Suppressor macrophage treated with lipopolysaccharide for 4 hours (primary cell): ENCODE measurements at regions not wholly inside any gene's neighbourhood (a gene's known extent, or its start where the extent isn't known, plus 50 kb on each side); places are given as distances from the start of the nearest gene placed in this dataset.
"Not testable (repeated sequence)": the region's sequence is repeated elsewhere in the genome, so short reads cannot be mapped to it uniquely, and the experiment has no call there.

Source experiments
- DNase-seq: peaks from one replicate; pipeline ENCODE4 v3.0.0-alpha.2; 2020

DNA sequence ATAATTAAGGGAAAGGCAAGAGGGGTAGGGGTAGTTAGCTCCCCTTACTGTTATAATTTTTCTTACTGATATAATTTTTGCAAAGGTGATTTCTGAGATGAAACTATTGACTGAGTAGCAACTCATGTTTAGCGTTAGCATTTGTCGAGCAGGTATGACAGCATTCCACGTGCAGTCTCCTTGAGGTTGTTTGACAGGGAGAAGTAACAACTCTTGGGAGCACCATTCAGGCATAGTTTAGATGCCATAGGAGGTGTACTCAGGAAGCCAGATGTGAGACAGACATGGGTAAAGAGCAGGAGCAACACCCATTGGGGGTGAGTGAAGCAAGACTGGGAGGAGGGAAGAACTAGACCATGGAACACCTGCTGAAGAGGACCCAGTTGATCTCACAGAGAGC, 96.6 kb upstream of the KLF6 start:
- no peak for DNase-seq

DNA sequence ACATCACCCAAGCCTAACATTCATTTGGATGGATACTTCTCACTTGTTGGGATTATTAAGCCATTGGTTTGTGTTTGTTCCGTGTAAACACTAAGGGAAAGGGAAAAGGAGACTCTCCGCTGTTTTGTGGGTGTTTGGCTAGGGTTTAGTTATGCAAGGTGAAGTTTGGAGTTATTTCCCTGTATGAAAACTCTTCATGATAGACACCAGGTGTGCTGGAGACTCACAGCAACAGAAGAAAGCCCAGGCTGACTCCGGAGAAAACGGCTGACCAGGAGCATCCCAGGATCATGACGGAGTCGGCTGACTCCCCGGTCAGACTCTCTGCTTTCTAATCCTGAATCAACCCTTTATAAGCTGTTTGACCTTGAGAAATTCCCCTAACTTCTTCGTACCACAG, 94.1 kb upstream of the KLF6 start:
- DNase-seq = no peak

DNA sequence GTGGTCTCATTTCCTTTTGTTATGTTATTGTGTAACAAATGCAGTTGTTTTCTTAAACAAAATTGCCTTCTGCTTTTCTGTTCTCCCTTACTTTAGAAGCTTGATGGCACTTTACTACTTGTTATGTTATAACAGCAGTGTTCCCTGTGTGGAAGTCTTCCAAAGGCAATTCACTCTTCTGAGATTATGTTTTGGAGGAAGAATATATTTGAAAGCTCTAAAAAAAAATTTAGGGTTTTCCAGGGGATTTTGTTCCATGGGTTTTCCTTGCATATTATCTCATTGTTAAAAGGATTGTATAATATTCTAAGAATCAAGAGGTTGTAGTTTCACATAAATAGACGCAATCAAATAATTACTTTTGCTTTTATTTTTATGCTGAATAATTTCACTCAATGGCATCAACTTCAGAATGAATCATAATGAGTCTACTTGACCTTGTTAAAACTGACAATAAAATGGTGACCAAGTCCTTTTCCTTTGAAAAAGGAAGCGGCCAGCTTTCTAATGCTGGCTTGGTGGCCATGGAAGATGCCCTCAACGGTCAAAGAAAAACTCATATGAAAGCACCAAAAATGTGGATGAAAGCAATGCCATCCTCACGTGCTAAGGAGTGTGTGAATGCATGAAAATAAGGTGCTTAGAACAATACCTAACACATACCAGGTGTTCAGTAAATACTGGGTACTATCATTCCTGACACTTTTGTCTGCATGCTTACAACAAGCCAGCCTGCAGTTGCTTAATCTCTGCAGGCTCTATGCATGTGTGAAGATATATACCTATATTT, 92.4 kb upstream of the KLF6 start:
- peak; percentile 88 for DNase-seq

DNA sequence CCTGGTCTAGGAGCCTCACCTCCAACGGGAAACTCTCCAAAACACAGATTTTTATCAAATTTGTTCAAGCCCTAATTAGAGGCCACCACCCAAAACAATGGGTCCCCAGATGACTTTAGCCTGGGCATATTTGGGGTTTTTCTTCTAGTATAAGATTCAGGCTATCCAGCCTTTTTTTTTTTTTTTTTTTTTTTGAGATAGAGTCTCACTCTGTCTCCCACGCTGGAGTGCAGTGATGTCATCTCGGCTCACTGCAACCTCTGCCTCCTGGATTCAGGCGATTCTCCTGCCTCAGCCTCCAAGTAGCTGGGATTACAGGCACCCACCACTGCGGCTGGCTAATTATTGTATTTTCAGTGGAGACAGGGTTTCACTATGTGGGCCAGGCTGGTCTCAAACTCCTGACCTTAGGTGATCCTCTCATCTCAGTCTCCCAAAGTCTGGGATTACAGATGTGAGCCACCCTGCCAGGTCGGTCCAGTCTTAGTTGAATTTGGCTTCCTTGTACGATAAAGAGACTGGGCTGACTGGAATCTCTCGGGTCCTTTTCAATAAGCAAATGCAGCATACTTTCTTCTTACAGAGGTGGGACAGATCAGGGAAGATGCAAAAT, 91.4 kb upstream of the KLF6 start:
- DNase-seq = no peak

DNA sequence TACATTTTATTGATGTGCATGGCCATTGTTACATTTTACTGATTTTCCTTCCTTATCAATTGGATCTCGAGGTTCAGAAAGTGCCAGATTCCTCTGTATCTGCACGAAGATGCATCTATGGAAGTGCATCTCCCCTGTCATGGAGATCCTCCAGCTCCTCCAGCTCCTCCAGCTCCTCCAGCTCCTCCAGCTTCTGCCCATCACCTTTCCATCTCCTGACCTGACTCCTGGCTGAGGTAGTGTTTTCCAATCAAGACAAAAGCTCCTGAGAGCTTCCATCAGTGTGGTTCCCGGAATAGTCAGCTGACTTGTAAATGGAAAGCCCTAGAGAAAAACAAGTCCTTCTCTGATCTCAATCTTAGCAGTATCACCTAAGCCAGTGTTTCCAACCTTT, 90.8 kb upstream of the KLF6 start:
- DNase-seq = no peak

DNA sequence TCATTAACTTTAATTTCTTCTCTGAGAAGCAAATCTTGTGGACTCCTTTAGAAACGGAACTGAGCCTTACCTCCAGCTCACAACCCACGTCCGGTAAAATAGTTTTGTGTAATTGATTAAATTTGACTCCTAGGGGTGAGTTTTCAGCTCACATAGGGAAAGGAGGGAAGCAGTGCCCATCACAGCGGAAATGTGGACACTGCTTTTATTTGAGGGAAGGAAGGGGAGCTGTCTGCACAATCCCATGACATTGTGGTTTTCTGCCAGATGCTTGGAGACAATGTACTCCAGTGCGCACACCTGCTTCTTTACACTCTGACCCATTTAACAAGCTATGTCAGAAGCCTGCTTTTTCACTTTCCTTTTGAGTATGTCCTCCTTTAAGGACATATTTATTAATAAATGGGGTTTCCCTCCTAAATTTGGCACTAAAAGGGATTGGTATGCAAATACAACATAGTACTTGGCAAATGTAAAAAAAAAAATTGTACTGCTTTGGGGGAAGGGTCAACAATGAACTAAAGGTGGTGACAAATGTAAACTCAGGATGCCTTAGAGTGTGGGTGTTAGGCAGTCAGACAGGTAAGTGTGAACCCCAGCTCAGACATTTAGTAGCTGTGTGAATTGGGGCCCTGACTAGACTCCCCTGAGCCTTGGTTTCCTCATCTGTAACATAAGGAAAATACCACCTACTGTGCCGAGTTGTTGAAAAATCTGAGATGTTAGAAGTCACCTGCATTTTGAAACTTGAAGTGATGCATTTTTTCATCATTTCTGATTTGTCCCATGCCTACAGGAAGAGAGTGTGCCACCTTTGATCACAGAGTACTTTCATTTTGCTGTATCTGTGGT, 90.2 kb upstream of the KLF6 start:
- peak; percentile 75 for DNase-seq

DNA sequence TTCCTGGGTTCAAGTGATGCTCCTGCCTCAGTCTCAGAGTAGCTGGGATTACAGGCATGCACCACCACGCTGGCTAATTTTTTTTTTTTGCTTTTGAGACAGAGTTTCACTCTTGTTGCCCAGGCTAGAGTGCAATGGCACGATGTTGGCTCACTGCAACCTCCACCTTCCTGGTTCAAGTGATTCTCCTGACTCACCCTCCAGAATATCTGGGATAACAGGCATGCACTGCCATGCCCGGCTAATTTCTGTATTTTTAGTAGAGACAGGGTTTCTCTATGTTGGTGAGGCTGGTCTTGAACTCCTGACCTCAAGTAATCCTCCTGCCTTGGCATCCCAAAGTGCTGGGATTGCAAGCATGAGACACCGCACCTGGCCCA, 89.6 kb upstream of the KLF6 start:
- DNase-seq = not testable (repeated sequence)

DNA sequence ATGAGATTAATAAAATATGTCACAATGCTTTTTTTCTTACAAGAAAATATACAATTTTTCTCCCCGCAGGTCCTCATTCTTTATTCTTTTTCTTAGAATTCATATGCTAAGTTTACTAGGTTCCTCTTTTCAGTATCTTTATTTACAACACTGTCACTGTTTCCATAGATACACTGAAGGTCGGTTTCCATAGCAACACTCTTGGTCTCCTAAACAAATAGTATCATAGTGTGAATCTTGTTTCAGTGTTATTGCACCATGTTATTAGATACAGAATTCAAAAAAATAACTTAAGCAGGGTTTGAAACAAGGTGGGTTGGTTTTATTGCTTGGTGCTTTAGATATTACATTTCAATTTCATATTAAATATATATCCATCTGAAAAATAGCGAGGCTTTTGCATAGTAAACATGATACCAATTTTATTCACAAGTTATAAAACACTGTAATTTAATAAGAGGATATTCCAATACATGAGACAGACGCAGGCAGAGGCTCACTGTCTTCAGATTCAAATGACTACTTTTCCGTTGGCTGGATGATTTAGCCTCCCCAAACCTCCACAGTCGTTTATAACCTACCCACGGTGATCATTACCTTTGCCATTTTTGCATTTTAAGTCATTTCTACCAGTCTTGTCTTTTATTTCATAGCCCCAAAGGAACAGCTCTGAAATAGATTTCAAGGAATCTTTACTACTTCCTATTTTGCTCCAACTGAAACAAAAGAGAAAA, 88.9 kb upstream of the KLF6 start:
- peak; percentile 97 for DNase-seq

DNA sequence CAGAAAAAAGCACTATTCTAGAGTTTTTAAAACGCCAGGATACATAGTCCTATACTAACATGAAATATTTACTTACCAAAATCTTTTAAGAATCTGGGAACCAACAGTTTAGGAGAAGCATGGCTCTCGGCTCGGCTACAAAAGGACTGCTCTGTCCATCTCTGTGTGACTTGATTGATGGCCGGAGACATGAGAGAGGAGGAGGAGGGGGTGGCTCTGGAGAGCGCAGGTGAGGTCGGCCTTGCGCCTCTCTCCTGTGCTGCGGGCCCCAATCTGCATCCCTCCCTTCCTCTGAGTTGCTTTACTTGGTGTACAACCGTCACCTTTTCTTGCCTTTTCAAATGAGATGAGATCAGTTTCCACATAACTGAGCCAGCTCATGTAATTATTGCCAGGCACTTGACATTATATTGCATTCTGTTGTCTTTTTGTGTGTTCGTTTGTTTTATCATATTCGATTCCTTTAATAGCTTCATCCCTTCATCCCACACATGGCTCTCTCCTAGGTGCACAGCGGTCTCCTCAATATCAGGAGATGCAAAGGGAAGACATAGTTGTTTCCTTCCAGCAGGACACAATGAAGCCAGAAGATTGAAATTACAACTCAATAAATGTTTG, 87.8 kb upstream of the KLF6 start:
- no peak for DNase-seq

DNA sequence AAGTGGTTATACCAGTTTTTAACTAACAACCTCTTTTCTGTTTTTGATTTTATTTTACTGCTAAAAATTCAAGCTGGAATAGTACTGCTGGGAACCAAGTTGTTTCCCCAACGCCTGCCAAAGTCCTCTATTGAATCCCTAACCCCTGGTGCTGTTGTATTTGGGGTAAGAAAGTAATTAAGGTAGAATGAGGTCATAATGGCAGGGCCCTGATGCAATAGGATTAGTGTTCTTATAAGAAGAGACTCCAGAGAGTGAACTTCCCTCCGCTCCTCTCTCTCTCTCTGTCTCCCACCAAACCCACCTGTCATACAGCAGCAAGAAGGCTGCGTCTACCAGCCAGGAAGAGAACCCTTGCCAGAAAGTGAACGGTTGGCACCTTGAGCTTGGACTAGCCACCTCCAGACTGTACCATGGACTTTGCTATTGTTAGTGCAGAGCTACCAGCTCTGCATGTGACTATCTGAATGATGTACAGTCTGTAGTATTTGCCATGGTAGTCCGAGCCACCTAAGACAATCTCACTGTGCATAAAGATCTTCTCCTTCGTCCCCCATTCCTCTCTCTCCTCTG, 86.5 kb upstream of the KLF6 start:
- no peak for DNase-seq

DNA sequence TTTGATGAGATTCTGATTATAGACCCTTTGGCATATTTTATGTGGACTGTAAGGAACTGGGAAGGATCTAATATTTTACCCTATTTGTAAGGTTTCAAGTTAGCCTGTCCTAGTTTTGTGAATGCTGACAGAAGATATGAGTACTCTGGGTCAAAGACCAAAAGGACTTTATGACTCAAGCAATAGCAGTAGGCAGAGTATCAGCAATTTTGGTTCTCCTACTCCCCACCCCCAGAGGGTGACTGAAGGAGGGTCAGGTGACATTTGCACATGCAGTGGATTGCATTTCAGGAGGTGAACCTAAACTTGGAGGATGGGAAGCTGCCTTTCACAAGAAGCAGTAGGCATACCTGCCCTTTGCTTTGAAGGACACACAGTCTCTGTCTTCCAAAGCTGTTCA, 84.0 kb upstream of the KLF6 start:
- peak; percentile 69 for DNase-seq

DNA sequence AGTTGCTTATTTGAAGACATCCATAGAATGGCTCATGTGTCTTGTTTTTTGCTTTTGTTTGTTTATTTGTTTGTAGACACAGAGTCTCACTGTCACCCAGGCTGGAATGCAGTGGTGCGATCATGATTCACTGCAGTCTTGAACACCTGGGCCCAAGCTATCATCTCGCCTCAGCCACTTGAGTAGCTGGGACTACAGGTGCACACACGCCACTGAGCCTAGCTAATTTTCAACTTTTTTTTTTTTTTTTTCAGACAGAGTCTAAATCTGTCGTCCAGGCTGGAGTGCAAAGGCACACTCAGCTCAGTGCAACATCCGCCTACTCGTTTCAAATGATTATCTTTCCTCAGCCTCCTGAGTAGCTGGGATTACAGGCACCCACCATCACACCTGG, 83.3 kb upstream of the KLF6 start:
- no peak for DNase-seq

DNA sequence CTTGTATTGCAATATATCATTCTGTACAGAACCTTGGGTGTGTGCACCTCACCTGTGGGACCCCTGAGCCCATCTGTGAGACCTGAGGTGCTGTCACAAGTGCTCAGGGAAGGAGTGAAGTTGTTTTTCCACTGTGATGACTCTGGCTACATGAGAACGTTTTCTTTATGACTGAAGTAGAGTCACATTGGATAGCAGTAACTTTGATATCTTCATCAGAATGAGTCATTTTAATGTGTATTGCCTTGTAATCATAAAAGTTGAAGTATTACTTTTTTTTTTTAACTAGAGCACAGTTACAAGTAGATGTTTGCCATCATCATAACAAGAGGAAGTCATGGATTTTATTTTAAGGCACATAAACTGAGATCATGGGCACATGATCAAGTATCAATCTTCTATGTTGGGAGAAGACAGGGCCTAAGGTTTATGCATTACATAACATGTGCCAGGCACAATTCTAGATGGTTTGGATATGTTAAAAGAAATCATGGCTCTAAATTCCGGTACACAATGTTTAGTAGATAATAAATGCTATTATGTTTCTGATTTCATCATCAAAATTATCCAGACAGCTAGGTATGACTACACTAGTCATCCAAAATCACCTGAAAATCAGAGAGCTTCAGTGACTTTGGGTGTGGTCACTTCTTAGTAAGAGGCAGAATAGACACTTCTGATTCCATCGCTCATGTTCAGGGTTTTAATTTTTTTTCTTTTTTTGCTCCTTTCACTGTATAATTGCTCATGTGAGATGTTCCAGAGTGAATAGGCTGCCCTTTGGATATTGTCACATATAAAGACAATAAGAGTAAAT, 82.7 kb upstream of the KLF6 start:
- peak; percentile 66 for DNase-seq

DNA sequence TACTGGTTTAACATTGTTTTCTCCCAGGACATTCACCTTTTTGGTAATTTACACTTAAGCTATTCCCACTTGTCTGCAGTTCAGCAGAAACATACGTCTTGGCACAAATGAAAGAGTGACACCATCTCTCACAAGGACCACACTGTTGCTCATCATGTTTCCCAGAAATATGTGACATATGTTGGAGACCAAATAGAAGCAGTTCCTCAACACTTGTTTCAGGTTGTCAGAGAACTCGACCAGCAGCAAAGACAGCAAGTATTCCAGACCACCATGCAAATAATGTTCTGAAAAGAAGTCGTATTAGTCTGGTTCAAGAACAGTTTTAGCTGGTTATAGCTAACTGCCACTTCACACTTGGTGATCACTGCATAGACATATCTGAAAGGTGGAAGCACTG, 81.3 kb upstream of the KLF6 start:
- DNase-seq = peak; percentile 84

DNA sequence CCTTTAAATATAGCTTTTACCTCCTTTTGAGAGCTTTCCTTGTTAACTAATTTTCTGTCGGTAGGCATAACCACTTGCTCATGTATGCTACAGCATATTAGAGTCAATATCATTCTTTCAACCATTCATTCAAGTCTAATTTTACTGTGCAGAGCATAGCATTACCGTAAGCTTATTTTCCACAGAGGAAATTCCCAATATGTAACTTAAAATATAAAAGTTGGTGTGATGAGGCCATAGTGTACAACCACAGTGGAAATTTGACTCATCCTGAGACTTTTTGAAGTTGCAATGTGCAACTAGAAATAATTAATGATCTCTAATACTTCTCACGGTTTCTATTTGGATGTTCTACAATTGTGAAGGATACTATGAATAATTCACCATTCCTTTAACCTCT, 80.6 kb upstream of the KLF6 start:
- DNase-seq = peak; percentile 73

DNA sequence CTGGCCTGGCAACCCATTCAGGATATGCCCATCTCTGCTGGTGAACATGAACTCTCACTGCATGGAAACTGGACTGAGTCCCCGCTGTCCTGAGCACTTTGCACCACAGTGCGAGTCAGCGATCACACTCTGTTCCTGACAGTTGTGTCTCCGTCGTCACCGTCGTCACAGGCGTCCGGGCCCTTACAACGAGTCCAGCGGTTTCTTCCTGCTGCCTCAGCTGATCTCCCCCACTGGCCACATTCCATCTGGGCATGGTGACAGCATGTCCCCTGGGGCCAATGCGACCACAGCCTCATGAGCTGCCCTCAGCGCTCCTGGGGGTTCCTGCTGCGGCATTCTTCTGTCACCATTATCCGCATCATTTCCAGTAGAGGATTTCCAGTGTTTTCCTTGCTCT, 76.8 kb upstream of the KLF6 start:
- no peak for DNase-seq

DNA sequence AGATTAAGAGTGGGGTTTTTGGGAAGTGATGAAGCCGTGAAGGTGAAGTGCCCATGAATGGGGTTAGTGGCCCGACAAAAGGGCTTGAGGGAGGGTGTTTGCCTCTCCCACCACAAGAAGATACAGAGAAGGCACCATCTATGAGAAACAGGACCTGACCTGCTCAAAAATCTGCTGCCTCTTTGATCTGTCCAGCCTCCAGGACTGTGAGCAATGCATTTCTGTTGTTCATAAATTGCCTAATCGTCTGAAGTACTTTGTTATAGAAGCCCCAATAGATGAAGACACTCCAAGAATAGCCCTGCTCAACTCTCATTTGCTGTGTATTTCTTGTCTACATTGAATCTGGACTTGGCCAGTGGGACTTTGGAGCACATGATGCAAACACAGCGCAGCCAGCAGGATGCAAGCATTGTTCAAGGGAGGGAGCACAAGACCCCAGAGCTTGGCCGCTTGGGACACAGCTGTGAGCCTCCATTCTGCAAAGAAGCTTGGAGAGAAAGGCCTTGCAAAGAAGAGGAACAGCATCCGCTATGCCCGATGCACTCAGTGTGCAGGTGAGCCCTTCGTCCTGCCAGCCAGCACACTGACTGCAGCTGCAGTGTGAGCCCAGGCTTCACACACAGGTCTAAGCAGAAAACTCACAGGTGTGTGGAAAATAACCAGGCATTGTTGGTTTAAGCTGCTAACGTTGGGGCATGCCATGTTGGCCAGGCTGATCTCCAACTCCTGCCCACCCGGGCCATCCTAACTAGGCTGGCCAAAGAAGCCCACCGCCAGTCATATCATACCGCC, 73.2 kb upstream of the KLF6 start:
- DNase-seq = no peak

DNA sequence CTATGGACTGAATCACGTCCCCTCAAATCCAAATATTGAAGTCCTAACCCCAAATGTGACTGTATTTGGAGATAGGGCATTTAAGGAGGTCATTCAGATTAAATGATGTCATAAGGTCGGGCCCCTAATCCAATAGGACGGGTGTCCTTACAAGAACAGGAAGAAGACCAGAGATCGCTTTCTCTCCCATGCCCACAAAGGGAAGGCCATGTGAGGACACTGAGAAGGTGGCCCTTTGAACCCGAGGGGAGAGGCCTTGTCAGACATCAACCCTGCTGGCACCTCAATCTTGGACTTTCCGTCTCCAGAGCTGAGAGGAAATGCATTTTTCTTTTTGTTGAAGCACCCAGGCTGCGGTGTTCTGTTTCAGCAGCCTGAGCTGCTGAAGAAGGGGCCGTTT, 72.3 kb upstream of the KLF6 start:
- no peak for DNase-seq

DNA sequence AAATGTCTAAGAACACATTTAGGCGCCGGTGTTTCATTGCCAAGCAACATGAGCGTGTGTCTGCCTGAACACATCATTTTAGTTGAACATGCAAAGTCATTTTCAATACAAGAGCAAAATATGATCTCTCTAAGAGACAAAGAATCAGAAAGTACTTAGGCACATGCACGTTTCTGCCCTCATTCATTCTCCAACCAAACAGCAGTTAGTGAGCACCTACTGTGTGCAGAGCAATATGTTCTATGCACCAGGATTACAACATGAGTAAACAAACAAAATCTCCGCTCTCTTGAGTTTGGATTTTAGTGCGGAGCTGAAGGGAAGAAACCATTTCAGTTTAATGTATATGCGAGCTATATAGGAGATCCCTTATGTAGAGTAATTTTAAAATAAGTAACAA, 71.6 kb upstream of the KLF6 start:
- DNase-seq = no peak

DNA sequence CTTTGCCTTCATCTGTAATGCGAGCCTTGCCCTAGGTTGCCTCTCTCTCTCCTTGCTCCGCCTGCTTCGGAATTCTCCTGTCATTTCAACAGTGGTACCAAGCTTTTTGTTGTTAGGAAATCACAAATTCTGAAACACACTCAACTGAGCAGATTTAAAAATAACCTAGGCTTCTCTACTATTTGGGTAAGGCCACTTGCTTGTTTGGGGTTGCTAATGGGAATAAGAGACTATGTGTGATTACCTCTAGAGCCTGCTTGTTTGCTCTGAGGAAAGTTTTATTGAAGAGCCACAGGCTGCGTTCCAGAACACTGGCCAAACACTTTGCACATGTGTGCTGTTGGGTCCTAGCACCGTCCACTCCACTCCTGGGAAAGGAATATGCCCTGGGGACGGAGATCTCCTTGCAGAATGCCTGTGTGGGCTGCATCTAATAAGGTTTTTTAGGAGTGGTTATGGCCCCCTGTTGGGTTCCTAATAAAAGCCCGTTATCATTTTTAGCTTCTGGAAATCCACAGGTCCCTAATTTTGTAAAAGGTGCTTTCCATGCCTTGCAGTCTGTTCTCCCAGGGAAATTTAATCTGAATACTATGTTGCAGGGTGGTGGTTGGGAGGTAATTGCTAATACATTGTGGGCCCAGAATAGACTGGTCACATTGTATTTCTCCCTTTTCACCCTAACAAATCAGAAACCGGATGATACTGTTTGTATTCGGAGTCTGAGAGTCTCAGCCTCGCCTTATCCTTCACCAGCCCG, 68.7 kb upstream of the KLF6 start:
- DNase-seq = no peak
